ENCODE measurements at regions not wholly inside any gene's neighbourhood (a gene's known extent, or its start where the extent isn't known, plus 50 kb on each side); places are given as distances from the start of the nearest gene placed in this dataset.

GRCh38 chr6:9404351-9405146 lies 969.2 kb upstream of the SLC35B3 start:
- Mint-ChIP-seq H3K9me3 (peaks cover 11% of the 10 kb centered on the region), H3K27ac (no peak overlapping the region), H3K27me3 (ENCODE audit: insufficient read depth) (no peaks in the 10 kb centered on the region), H3K4me3 (no peak overlapping the region), H3K4me1 (ENCODE audit: low read depth) (no peaks in the 10 kb centered on the region), H3K36me3 (ENCODE audit: low read depth) (no peaks in the 10 kb centered on the region)
- DNase-seq (ENCODE audit: low spot score), result no peak
- intact Hi-C loops (cut with micrococcal nuclease), result no loop called here

- intact Hi-C loops (cut with micrococcal nuclease), result no loop called here
- no peak overlapping the region for H3K27ac Mint-ChIP-seq
- H3K27me3 Mint-ChIP-seq (ENCODE audit: insufficient read depth), result peaks cover 2% of the 10 kb centered on the region
- H3K9me3 Mint-ChIP-seq, result peaks cover 11% of the 10 kb centered on the region
- H3K4me3 Mint-ChIP-seq, result no peak overlapping the region
- H3K4me1 Mint-ChIP-seq (ENCODE audit: low read depth), result no peaks in the 10 kb centered on the region
- no peaks in the 10 kb centered on the region for H3K36me3 Mint-ChIP-seq (ENCODE audit: low read depth)
- DNase-seq (ENCODE audit: low spot score), result no peak
Observed at GRCh38 chr6:9403736-9404135, 968.4 kb upstream of the SLC35B3 start.

GRCh38 chr6:9401960-9402359 lies 966.6 kb upstream of the SLC35B3 start:
- intact Hi-C loops (cut with micrococcal nuclease), result no loop called here
- H3K27me3 Mint-ChIP-seq (ENCODE audit: insufficient read depth), result peaks cover 4% of the 10 kb centered on the region
- H3K9me3 Mint-ChIP-seq, result peaks cover 11% of the 10 kb centered on the region
- H3K4me1 Mint-ChIP-seq (ENCODE audit: low read depth), result no peaks in the 10 kb centered on the region
- no peak overlapping the region for H3K4me3 Mint-ChIP-seq
- H3K27ac Mint-ChIP-seq, result no peak overlapping the region
- no peak for DNase-seq (ENCODE audit: low spot score)
- no peaks in the 10 kb centered on the region for H3K36me3 Mint-ChIP-seq (ENCODE audit: low read depth)

- DNase-seq (ENCODE audit: low spot score), result no peak
- Mint-ChIP-seq H3K27ac (no peak overlapping the region), H3K4me1 (ENCODE audit: low read depth) (no peaks in the 10 kb centered on the region), H3K27me3 (ENCODE audit: insufficient read depth) (peaks cover 4% of the 10 kb centered on the region), H3K9me3 (peaks cover 6% of the 10 kb centered on the region), H3K36me3 (ENCODE audit: low read depth) (no peaks in the 10 kb centered on the region), H3K4me3 (no peak overlapping the region)
- intact Hi-C loops (cut with micrococcal nuclease), result no loop called here
Observed at GRCh38 chr6:9399916-9400315, 964.6 kb upstream of the SLC35B3 start.

GRCh38 chr6:9398767-9399373 lies 963.5 kb upstream of the SLC35B3 start:
- Mint-ChIP-seq H3K4me3 (no peak overlapping the region), H3K36me3 (ENCODE audit: low read depth) (no peaks in the 10 kb centered on the region), H3K4me1 (ENCODE audit: low read depth) (no peaks in the 10 kb centered on the region), H3K9me3 (no peaks in the 10 kb centered on the region), H3K27me3 (ENCODE audit: insufficient read depth) (peaks cover 4% of the 10 kb centered on the region), H3K27ac (no peak overlapping the region)
- no peak for DNase-seq (ENCODE audit: low spot score)
- intact Hi-C loops (cut with micrococcal nuclease), result no loop called here

DNA sequence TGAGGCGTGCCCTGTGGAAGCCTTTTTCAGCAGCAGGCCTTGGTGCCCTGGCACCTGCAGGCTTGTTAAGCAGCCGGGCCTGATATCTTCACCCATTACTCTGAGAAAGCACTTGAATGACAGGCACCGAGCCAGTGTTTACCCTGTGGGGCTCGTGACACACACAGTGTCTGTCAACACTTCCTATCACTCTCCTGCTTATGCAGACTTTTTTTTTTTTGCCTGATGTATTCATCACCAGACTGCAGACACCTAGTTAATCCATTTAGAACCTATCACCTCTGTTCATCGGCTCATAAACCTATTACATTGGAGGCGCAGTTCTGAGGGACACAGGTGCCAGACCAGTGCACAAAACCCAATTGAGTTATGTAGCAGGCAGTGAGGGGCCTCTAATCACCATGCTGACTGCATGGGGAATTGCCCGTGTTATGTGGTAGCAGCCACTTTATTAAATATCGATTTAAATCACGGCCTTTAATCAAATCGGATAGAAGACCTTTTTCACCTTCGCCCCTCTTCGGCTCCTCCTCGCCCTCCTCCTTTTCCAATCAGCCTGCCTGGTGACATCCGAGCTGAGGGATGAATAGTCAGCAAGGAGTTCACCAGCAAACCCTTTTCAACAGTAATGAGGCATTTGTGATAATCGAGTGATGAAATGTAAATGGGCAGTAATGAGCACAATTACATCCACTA lies 962.9 kb upstream of the SLC35B3 start:
- no peaks in the 10 kb centered on the region for H3K4me1 Mint-ChIP-seq (ENCODE audit: low read depth)
- intact Hi-C loops (cut with micrococcal nuclease), result no loop called here
- no peaks in the 10 kb centered on the region for H3K36me3 Mint-ChIP-seq (ENCODE audit: low read depth)
- no peaks in the 10 kb centered on the region for H3K9me3 Mint-ChIP-seq
- H3K27ac Mint-ChIP-seq, result peak overlapping the region; percentile 48
- H3K27me3 Mint-ChIP-seq (ENCODE audit: insufficient read depth), result peaks cover 4% of the 10 kb centered on the region
- no peak overlapping the region for H3K4me3 Mint-ChIP-seq
- no peak for DNase-seq (ENCODE audit: low spot score)

- Mint-ChIP-seq H3K27me3 (ENCODE audit: insufficient read depth) (no peaks in the 10 kb centered on the region), H3K36me3 (ENCODE audit: low read depth) (no peaks in the 10 kb centered on the region), H3K4me1 (ENCODE audit: low read depth) (no peaks in the 10 kb centered on the region), H3K4me3 (no peak overlapping the region), H3K27ac (no peak overlapping the region), H3K9me3 (no peaks in the 10 kb centered on the region)
- DNase-seq (ENCODE audit: low spot score), result no peak
- intact Hi-C loops (cut with micrococcal nuclease), result no loop called here
Observed at GRCh38 chr6:9388596-9388995, 953.3 kb upstream of the SLC35B3 start.

GRCh38 chr6:9380568-9380967 lies 945.2 kb upstream of the SLC35B3 start:
- Mint-ChIP-seq H3K36me3 (ENCODE audit: low read depth) (no peaks in the 10 kb centered on the region), H3K9me3 (peaks cover 15% of the 10 kb centered on the region), H3K27me3 (ENCODE audit: insufficient read depth) (no peaks in the 10 kb centered on the region), H3K4me3 (no peak overlapping the region), H3K27ac (no peak overlapping the region), H3K4me1 (ENCODE audit: low read depth) (no peaks in the 10 kb centered on the region)
- DNase-seq (ENCODE audit: low spot score), result no peak
- intact Hi-C loops (cut with micrococcal nuclease), result no loop called here

GRCh38 chr6:9373308-9373707 lies 938.0 kb upstream of the SLC35B3 start:
- Mint-ChIP-seq H3K9me3 (peaks cover 6% of the 10 kb centered on the region), H3K4me1 (ENCODE audit: low read depth) (no peaks in the 10 kb centered on the region), H3K27ac (no peak overlapping the region), H3K4me3 (no peak overlapping the region), H3K27me3 (ENCODE audit: insufficient read depth) (no peaks in the 10 kb centered on the region), H3K36me3 (ENCODE audit: low read depth) (no peaks in the 10 kb centered on the region)
- intact Hi-C loops (cut with micrococcal nuclease), result no loop called here
- no peak for DNase-seq (ENCODE audit: low spot score)

DNA sequence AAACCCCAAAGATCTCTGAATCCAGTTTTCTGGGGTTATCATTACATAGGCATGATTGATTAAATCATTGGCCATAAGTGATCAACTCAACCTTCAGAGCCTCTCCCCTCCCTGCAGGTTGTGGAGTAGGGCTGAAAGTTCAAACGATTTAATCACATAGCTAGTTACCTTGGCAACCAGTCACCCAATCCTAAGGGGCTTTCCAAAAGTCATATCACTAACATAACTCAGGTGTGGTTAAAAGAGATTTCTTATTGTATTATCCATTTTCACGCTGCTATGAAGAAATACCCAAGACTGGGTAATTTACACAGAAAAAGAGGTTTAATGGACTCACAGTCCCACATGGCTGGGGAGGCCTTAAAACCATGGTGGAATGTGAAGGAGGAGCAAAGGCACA lies 935.1 kb upstream of the SLC35B3 start:
- H3K9me3 Mint-ChIP-seq, result no peaks in the 10 kb centered on the region
- no peak for DNase-seq (ENCODE audit: low spot score)
- H3K4me3 Mint-ChIP-seq, result no peak overlapping the region
- H3K27me3 Mint-ChIP-seq (ENCODE audit: insufficient read depth), result no peaks in the 10 kb centered on the region
- intact Hi-C loops (cut with micrococcal nuclease), result no loop called here
- no peaks in the 10 kb centered on the region for H3K4me1 Mint-ChIP-seq (ENCODE audit: low read depth)
- no peaks in the 10 kb centered on the region for H3K36me3 Mint-ChIP-seq (ENCODE audit: low read depth)
- no peak overlapping the region for H3K27ac Mint-ChIP-seq

- H3K4me1 Mint-ChIP-seq (ENCODE audit: low read depth), result no peaks in the 10 kb centered on the region
- no peak overlapping the region for H3K27ac Mint-ChIP-seq
- H3K27me3 Mint-ChIP-seq (ENCODE audit: insufficient read depth), result no peaks in the 10 kb centered on the region
- DNase-seq (ENCODE audit: low spot score), result no peak
- no peak overlapping the region for H3K4me3 Mint-ChIP-seq
- no peaks in the 10 kb centered on the region for H3K36me3 Mint-ChIP-seq (ENCODE audit: low read depth)
- no peaks in the 10 kb centered on the region for H3K9me3 Mint-ChIP-seq
- intact Hi-C loops (cut with micrococcal nuclease), result no loop called here
Observed at GRCh38 chr6:9365378-9365777, 930.0 kb upstream of the SLC35B3 start.

GRCh38 chr6:9361749-9362148 lies 926.4 kb upstream of the SLC35B3 start:
- no peaks in the 10 kb centered on the region for H3K36me3 Mint-ChIP-seq (ENCODE audit: low read depth)

GRCh38 chr6:9360881-9361280 lies 925.5 kb upstream of the SLC35B3 start:
- Mint-ChIP-seq H3K9me3 (peaks cover 8% of the 10 kb centered on the region), H3K4me1 (ENCODE audit: low read depth) (no peaks in the 10 kb centered on the region), H3K27me3 (ENCODE audit: insufficient read depth) (no peaks in the 10 kb centered on the region), H3K4me3 (no peak overlapping the region), H3K36me3 (ENCODE audit: low read depth) (no peaks in the 10 kb centered on the region), H3K27ac (no peak overlapping the region)
- intact Hi-C loops (cut with micrococcal nuclease), result no loop called here
- no peak for DNase-seq (ENCODE audit: low spot score)

More at GRCh38 chr6:9361749-9362148, 926.4 kb upstream of the SLC35B3 start:
- DNase-seq (ENCODE audit: low spot score), result no peak
- Mint-ChIP-seq H3K27me3 (ENCODE audit: insufficient read depth) (no peaks in the 10 kb centered on the region), H3K9me3 (peaks cover 8% of the 10 kb centered on the region), H3K4me1 (ENCODE audit: low read depth) (no peaks in the 10 kb centered on the region), H3K27ac (no peak overlapping the region), H3K4me3 (no peak overlapping the region)
- intact Hi-C loops (cut with micrococcal nuclease), result no loop called here
